Superior temporal gyrus (tissue), 1 donor: ENCODE measurements at regions not wholly inside any gene's neighbourhood (a gene's known extent, or its start where the extent isn't known, plus 50 kb on each side); places are given as distances from the start of the nearest gene placed in this dataset.

Experiments
- DNase-seq: peaks from one replicate; pipeline ENCODE4 v3.0.0-alpha.2; 2016; ENCODE audit errors: extremely low spot score

DNA sequence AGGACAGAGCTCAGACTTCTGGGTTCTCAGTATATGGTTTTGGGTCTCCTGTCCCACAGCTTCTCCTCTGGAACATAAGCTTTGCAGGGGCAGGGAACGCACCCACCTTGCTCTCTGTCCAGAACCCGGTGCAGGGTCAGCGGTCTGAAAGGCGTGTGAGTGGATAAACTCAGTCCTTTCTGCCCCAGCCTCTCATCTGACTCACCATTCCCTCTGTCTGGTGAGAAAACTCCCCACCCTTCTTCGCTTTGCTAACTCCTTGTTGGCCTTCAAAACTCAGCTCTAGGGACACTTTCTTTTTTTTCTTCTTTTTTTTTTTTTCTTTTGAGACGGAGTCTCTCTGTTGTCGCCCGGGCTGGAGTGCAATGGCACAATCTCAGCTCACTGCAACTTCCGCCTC lies 68.9 kb upstream of the NUP50 start:
- DNase-seq, result no peak

DNA sequence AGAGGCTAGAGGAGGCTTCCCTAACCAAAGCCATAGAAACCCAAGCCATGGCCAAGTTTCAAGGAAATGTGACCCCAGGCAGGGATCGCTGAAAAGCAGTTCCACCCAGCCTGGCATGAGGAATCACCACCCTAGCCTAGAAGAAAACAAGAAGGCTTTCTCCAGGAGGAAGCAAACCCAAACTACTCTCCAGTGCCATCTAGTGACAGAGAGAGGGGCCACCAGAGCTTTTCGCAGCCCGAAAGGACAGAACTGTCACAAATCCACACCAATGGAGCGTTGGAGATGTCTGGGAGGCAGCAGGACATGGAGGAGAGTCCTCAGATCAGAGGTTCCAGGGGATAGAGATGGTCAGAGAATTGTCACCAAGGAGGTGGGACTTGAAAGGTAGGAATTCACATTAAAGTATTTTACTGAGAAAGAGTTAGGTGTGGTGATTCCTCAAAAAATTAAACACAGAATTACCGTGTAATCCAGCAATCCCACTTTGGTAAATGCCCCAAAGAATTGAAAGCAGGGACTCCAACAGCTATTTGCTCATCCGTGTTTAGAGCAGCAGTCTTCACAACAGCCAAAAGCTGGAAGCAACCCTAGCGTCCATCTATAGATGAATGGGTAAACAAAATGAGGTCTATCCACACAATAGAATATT lies 67.3 kb upstream of the NUP50 start:
- DNase-seq, result peak; percentile 88

DNA sequence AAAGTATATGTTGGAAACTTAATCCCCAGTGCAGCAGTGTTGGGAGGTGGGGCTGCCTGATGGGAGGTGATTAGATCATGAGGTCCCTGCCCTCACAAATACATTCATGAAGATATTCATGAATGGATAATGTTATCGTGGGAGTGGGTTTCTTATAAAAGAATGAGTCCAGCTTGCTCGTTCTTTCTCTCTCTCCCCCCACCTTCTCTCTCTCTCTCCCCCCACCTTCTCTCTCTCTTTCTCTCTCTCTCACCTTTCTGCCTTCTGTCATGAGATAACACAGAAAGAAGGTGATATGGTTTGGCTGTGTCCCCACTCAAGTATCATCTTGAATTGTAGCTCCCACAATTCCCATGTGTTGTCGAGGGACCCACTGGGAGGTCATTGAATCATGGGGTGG lies 66.7 kb upstream of the NUP50 start:
- DNase-seq, result no peak

DNA sequence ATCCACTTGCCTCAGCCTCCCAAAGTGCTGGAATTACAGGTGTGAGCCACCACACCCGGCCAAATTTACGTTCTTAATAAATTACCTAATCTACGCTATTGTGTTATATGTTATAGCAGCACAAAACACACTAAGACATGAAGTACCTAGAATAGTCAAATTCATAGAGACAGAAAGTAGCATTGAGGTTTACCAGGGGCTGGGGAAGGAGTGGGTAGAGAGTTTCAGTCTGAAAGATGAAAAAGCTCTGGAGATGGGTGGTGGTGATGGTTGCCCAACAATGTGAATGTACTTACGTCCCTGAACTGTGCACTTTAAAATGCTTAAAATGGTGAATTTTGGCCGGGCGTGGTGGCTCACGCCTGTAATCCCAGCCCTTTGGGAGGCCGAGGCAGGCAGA lies 65.7 kb upstream of the NUP50 start:
- DNase-seq, result no peak

DNA sequence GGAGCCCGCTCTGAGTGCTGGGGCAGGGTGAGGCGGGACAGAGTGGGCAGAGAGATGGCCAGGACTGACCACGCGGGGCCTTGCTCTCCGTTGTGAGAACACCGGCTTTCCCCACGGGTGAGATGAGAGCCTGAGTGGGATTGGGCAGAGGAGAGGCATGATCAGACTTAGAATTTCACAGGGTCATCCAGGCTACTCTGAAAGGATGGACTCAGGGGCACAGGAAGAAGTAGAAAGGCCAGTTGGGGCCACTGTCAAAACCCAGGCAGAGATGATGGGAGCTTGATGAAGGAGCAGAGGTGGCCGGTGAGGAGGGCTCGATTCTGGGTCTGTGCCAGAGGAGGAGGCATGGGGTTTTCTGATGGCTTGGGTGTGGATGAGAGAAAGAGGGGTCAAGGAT lies 63.8 kb upstream of the NUP50 start:
- DNase-seq, result no peak

DNA sequence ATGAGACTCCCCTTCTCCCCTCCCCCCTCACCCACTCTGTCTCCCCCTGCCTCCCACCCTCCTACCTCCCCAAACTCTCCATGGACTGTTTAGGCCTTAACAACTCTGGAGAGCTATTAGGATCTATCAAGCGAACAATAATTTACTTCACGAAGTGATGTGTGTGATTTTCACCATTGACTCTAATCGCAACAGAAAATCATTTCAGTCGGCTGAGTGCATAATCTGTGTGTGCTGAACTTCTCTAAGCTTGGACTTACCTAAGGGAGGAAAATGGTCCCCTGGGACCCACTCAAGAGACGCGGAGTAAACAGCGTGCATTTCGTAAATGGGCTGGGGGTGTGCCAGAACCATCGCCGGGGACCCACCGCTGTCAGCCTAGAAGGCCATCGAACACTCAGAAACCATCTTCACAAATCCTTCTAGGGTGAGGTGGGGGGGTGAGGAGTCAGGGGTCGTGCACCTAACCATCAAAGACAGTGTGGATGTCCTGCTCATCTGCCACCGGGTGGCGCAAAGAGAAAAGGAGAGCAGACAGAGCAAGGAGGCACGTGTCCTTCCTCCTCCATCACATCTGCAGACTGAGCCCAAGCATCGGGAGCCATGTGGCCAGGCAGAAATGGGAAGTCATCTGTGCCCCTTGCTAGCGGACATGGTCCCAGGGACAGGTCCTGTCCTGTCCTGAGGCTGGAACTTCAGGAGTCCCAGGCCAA lies 62.1 kb upstream of the NUP50 start:
- peak; percentile 67 for DNase-seq

DNA sequence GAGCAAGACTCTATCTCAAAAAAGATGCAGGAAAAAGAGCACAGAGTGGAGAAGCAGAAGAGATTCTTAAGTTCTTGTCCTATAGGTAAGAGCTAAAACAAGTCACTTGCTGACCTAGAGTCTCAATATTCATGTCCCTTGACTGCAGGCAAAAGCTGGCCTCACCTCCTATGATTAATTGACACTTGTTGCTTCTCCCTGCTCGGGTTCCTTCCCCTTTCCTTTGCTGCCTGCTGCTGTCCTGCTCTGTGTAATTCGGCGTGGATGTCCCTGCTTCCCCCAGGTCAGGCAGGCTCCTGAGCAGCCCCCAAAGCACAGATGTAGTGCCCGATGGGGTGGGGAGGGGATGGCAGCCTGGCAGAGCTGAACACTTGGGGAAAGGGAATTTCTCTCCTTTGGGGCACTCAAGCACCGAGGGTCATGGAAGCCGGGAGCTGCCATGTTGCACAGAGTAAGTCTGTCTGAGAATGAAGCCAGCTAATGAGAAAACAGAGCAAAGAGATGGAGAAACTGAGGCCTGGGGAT lies 60.8 kb upstream of the NUP50 start:
- DNase-seq, result no peak

DNA sequence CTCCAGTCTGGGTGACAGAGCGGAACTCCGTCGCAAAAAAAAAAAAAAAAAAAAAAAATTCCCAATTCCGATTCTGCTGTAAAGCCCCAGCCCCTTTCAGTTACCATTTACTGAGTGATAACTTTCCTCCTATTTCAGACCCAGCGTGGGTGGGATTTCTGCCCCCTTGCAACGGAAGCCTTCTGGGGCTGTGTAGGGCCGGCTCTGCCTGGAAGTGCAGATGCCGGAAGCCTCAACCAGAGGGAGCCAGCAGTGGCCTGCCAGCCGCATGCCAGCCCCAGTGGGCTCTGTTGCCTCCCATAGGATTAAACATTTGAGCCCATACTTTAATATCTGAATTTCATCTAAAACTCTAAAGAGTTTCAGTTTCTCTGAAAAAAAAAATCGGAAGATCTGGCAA lies 60.0 kb upstream of the NUP50 start:
- DNase-seq, result no peak

DNA sequence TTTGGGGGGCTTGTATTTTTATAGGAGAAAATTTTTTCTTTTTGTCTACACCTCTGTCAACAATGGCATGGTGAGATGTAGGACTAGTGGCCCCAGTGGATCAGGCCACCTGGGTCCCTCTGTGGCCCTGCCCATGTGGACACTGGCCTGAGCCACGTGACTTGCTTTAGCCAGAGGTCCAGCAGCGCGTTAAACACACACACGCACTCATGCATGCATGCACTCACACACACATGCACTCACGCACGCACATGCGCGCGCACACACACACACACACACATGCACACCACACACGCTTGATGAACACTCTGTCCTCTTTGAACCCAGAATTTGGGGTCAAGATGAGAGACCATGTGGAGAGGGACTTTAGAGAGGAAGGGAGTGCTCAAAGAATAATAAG lies 59.4 kb upstream of the NUP50 start:
- no peak for DNase-seq

DNA sequence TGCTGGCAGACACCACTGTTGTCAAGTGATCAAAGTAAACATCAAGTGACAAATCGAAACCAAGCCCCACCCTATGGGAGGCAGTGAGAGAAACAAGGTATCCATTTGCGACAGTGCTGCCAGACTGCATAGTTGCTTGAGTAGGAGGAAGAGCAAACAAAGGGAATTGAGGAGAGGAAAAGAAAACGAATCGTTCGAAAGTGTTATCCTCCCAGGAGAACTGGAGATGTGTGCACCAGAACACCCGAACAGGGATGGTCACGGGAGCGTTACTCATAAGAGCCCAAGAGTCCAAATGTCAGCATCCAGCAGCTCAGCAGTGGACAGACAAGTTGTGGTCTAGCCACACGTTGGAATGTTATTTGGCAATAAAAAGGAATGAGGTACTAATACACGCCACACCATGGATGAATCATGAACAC lies 58.4 kb upstream of the NUP50 start:
- DNase-seq, result no peak

DNA sequence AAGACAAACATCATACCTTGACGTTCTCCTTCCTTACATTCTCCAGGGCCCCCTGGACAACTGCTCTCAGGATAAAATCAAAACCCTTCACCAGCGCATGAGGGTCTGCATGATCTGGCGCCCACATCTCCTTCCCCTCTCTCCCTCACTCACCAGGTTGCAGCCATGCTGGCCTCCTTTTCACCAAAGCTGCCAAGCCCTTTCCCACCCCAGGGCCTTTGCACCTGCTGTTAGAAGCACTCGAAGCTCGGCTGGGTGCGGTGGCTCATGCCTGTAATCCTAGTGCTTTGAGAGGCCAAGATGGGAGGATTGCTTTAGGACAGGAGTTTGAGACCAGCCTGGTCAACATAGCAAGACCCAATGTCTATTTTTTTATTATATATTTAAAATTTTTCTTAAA lies 56.1 kb upstream of the NUP50 start:
- DNase-seq, result no peak

DNA sequence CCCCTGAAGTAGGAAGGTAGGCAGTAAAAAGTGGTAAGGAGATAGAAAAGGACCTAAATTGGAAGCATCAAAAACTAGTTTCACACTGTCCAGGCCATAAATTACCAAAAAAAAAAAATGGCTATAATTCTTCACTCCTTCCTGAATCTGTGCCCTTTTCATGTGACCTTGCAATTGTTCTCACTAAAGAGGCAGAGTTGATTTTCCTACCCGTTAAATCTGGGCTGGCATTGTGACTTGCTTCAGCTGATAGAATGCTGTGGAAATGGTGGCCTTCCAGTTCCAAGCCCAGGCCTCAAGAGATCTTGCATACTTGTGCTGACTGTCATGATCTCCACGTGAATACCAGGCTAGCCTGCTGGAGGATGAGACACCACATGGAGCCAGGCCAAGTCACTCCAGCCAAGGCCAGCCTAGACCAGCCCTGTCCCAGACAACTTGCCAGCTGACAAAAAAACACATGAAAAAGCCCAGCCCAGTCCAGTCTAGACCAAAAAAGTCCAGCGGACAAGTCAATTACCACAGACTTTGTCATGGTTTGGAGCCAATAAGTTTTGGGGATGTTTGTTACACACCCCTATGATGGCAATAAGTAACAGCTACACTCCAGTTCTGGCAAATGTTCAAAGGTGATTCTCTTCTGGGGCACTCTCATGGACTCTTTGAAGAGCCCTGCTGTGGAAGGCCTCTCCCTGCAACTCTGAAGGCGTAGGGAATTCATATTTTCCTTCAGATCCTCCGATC lies 51.4 kb upstream of the NUP50 start:
- no peak for DNase-seq
